HG03442 (cell line): ENCODE measurements at regions not wholly inside any gene's neighbourhood (a gene's known extent, or its start where the extent isn't known, plus 50 kb on each side); places are given as distances from the start of the nearest gene placed in this dataset.

Experiments used
- ATAC-seq: cut with Tn5 transposase; IDR thresholded peaks from one replicate; pipeline ENCODE4 v1.9.1; 2021; ENCODE audit warnings: mild to moderate bottlenecking, moderate library complexity; ENCODE audit not compliant: unreplicated experiment

DNA sequence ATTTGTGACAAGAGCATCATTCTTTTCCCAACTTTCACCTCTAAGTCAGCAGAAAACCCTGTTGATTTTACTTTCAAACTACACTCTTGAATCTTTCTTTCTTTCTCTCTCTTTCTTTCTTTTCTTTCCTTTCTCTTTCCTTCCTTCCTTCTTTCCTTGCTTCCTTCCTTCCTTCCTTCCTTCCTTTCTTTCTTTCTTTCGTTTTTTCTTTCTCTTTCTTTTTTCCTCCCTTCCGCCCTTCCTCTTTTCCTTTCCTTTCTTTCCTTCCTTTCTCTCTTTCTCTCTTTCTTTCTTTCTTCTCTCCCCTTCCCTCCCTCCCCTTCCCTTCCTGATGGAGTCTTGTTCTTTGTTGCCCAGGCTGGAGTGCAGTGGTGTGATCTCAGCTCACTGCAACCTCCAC, 649.5 kb downstream of the PLCL1 start:
- ATAC-seq, result no peak

DNA sequence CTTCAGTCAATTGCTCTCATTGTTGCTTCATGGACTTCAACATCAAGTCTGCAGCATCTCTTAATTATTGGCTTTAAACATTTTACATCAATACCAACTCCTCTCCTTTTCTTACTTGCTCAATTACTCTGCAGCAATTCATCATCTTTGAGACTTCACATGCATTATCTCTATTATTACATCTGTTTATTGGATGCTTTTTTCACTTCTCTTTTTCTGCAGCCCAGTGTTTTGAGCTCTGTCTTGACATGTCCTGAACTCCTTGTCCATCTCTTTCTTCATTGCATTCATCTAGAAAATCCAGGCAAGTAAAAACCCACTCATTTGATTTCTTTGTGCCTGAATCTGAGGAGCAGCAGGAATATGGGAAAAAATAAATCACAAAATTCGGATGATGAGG, 647.9 kb downstream of the PLCL1 start:
- peak; percentile 74 for ATAC-seq

GRCh38 chr2:198448789-198449188, 644.4 kb downstream of the PLCL1 start:
- no peak for ATAC-seq

- no peak for ATAC-seq
Observed at GRCh38 chr2:198444800-198445287, 640.5 kb downstream of the PLCL1 start.

DNA sequence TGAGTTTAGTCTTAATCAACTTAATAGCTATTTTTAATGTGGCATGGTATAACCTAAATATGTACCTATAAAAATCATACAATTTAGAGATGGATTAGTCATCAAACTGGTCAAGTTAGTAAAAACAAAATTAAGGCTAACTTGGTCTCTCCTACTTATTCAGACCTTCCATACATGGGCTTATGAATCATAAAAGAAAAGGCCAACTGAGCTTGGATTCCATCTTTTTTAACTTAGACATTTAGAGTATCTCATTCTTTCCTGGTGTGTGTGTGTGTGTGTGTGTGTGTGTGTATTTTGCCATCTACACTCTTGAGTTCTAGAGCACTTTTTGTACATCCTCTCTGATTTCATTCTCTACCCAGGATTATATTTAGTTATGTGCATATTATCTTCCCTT, 637.5 kb downstream of the PLCL1 start:
- no peak for ATAC-seq

- no peak for ATAC-seq
Observed at GRCh38 chr2:198441246-198441645, 636.9 kb downstream of the PLCL1 start.

DNA sequence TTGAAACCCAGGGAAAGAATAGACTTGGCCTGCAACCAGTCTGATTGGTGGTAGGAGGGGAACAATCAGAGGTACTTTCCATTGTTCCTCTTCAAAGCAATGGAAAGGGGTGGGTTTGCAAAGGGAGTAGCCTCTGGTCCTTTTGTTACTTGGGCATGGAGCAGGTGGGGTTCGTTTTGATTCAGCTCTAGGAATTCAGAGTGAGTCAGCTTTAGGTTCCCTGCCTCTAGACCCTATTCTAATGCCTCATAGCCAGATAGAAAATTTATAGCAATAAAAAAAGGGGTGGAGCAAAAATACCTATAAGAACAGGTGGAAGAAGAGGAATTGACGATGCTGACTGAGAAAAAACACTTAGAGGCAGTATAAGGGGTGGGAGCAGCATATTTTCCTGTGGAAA, 636.4 kb downstream of the PLCL1 start:
- no peak for ATAC-seq

DNA sequence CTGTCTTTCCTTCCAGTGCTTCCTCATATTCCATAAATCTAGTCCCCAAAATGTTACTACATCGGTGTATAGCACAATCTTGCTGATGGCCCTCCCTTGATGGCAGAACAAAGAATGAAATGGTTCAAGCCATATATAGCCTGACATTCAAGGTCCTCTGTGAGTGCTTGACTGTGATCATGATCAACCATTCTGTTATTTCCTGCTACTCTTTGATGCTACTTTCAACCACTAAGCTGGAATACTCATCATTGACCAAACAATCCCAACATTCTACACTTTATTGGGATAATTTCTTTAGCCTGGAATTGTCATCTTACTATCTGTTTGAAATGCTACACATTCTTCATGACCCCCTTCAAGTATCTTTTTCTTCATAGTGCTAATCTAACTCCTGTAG, 633.9 kb downstream of the PLCL1 start:
- no peak for ATAC-seq

GRCh38 chr2:198424112-198424511, 619.7 kb downstream of the PLCL1 start:
- ATAC-seq, result no peak

DNA sequence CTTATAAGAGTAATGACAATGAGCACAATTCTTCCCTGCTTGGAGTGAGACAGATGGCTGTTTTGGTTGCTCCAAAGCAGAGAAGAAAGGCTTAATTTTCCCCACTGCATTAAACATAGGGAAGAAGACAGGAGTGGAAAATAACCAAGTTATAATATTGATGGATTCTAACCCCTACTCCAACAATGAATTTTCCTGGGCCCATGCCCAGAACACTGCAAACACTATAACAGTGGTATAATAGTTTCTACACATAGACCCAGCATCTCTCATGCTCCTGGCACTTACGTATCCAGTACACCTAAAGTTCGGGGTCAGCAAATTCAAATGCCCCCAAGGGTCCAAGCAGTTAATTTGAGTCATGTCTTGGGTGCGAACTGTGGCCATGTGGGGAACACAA, 613.4 kb downstream of the PLCL1 start:
- ATAC-seq, result no peak

GRCh38 chr2:198414976-198415375, 610.6 kb downstream of the PLCL1 start:
- ATAC-seq, result no peak

DNA sequence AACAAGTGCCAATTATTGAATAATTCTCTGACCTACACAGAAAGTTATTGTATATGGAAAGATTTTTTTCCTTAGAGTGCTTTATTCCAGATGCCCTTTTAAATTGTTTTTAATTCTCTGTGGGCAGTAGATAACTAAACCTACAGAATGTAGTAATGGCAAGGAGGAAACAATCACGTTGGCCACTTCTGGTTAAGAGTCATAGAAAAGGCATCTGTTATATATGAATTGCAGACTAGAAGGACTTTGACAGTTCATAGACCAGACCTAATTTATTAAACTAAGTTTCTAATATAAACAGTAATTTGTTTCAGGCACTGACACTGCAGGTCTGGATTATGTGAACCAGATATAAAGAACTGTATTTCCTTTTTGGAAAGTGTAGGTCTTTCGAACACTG, 607.5 kb downstream of the PLCL1 start:
- ATAC-seq, result no peak

GRCh38 chr2:198408171-198408570, 603.8 kb downstream of the PLCL1 start:
- no peak for ATAC-seq

GRCh38 chr2:198405311-198405710, 600.9 kb downstream of the PLCL1 start:
- ATAC-seq, result no peak

- ATAC-seq, result no peak
Observed at GRCh38 chr2:198401644-198402043, 597.3 kb downstream of the PLCL1 start.

DNA sequence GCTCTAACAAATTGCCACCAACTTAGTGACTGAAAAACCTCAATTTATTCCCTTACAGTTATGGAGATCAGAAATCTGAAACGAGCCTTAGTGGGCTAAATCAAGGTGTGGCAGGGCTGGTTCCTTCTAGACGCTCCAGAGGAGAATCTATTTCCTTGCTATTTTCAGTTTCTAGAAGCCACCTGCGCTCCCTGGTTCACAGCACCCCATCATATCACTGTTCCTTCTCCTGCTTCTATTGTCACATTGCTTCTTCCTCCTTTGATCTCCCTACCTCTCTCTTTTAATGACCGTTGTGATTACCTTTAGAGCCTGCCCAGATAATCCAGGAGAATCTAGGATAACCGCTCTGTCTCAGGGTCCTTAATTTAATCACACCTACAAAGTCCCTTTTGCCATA, 596.6 kb downstream of the PLCL1 start:
- no peak for ATAC-seq

DNA sequence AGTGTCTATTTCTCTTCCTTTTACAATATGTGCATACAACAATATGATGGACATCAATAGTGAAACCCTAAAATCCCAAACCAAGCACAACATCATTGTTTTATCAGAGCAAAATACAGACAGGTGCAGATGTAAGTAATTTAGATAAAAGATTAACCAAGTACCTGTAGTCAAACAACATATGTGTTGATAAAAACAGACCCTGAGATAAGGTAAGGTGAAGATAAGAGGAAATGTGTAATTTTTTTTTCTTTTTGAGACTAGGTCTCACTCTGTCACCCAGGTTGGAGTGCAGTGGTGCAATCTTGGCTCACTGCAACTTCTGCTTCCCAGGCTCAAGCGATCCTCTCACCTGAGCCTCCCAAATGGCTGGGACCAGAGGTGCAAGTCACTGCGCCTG, 589.8 kb downstream of the PLCL1 start:
- no peak for ATAC-seq

DNA sequence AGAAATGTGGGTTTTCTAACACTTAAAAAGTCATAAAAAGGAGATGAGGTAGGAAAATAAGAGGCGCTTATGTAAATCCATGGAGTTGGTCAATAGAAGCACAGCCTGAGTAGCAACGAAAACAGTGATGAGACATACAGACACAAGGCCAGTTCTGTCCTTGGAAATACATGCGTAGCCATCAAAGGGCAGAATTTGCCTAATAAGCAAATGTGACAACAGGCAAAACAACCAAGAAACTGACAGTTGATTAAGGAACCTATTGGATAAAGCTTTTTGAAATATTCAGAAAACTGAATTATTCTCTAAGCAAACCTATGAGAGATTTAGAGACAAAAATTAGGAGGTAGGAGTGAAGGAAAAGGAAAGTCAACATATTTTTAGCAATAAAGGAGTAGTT, 586.3 kb downstream of the PLCL1 start:
- ATAC-seq, result no peak

GRCh38 chr2:198387677-198388076, 583.3 kb downstream of the PLCL1 start:
- ATAC-seq, result no peak

DNA sequence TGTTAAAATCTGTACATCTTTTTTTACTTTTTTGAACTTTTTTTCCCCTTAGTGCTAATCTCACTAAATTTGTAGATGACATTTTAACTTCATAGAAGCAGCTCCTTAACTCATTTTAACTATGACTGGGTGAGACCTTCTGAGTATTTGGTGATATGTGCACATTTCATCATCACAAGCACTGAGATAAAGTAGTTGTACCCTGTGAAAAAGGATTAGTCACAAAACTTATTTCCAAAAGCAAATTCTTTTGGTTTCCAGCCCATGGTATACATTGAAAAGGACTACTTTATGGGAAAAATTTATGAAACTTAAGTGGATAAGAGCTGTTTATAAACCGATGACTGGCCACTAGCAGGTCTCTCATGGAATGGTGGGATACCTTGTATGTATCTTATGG, 581.5 kb downstream of the PLCL1 start:
- ATAC-seq, result no peak

DNA sequence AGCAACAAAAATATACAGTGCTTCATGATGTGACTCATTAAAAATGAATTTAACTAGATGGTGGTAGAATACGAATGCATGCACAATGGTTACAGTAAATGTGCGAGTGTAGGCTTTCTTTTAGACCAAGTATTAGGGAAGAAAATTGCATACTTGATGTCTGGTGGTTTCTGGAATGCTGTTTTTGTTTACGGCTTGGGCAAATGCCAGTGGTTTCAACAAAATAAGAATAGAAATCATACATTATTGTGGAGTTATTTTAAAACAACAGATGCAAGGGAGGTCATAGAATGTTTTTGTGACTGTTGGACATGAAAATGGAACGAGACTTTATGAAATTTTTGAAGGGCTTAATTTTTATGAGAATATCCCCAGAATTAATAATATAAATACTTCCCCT, 580.9 kb downstream of the PLCL1 start:
- ATAC-seq, result no peak

DNA sequence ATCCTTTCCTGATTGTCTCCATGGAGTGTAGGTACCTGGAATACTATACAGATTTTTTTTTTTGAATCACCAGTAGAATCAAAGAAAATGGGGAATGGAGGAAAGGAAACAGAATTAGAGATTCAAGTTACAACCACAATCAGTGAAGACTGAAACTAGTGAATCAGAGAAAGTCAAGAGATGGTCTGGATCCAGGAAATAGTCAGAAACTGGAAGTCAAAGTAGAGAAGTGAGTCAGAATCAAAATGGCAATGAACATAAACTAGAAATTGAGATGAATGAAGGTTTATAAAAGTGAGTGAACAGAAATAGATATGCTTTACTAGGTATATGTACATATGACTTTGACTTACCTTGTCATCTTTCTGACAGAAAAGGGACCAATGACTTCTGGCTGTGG, 579.0 kb downstream of the PLCL1 start:
- no peak for ATAC-seq

DNA sequence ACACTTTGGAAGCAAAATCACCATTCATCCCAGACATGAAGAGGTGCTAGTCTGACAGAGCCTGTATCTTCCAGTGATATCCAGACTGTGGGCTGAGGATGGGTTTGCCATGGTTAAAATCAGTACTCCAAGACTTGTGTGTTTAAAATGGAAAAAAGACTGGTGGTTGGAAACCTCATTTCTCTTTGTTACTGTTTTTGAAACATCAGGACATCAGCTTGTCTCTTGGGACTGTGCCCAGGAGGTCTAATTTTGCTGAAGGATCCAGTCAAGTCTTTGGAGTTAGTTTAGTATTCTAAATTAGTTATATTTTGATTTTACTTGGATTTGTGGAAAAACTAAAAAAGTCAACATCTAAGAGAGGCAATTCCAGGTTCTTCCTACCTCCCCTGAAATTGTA, 578.4 kb downstream of the PLCL1 start:
- ATAC-seq, result no peak

DNA sequence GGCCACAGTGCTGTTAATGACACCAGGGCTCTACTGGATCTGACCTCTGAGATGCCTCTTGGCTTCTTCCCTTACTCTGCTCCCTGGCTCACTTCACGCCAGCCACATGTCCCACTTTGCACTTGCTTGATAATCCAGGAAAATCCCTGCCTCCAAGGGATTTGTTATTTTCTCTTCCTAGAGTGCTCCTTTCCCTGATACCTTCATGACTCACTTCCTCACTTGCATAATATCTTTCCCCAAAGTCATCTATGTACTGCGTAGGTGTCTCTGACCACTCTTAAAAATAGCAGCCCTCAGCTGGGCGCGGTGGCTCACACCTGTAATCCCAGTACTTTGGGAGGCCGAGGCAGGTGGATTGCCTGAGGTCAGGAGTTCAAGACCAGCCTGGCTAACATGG, 572.3 kb downstream of the PLCL1 start:
- ATAC-seq, result no peak
